Activated naive CD8-positive, alpha-beta T cell treated with anti-CD3 and anti-CD28 coated beads for 36 hours (primary cell): ENCODE measurements at regions not wholly inside any gene's neighbourhood (a gene's known extent, or its start where the extent isn't known, plus 50 kb on each side); places are given as distances from the start of the nearest gene placed in this dataset.
"Not testable (repeated sequence)": the region's sequence is repeated elsewhere in the genome, so short reads cannot be mapped to it uniquely, and the experiment has no call there.

Experiments
- DNase-seq: peaks from one replicate; pipeline ENCODE4 v3.0.0; 2021
- H3K27ac Mint-ChIP-seq: one replicate; pipeline ENCODE4 v1.8.0; 2022; ENCODE audit warnings: mild to moderate bottlenecking, moderate library complexity, mixed read lengths
- H3K27me3 Mint-ChIP-seq: one replicate; pipeline ENCODE4 v1.8.0; 2022; ENCODE audit warnings: mild to moderate bottlenecking, mixed read lengths
- H3K36me3 Mint-ChIP-seq: one replicate; pipeline ENCODE4 v1.8.0; 2021; ENCODE audit warnings: mild to moderate bottlenecking, mixed read lengths
- H3K4me1 Mint-ChIP-seq: one replicate; pipeline ENCODE4 v1.8.0; 2021; ENCODE audit warnings: mixed read lengths
- H3K4me3 Mint-ChIP-seq: one replicate; pipeline ENCODE4 v1.8.0; 2022; ENCODE audit warnings: mild to moderate bottlenecking, moderate library complexity, mixed read lengths
- H3K9me3 Mint-ChIP-seq: one replicate; pipeline ENCODE4 v1.8.0; 2022; ENCODE audit warnings: mixed read lengths

DNA sequence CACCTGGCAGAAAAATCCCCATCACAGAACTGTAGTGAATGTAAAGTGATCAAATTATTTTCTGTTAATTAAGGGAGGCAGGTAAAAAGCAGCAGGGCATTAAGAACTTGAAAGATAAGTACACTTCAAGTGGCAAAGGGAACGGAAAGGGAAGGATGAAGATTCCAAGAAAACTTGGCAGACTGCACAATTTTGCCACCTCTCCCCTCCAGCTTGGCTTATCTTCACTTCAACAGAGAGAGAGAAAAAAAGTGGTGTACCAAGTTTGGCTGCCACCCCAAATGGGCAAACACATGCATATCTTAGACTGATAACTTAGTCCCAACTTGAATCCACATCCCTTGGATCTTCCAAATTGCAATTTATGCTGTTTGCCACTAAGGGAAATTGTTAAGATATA is 598.1 kb upstream of the ACTRT1 start:
- Mint-ChIP-seq H3K4me3 (no peak overlapping the region), H3K27ac (no peak overlapping the region), H3K9me3 (no peaks in the 10 kb centered on the region), H3K27me3 (peaks cover 4% of the 10 kb centered on the region), H3K4me1 (no peaks in the 10 kb centered on the region), H3K36me3 (no peaks in the 10 kb centered on the region)
- no peak for DNase-seq

DNA sequence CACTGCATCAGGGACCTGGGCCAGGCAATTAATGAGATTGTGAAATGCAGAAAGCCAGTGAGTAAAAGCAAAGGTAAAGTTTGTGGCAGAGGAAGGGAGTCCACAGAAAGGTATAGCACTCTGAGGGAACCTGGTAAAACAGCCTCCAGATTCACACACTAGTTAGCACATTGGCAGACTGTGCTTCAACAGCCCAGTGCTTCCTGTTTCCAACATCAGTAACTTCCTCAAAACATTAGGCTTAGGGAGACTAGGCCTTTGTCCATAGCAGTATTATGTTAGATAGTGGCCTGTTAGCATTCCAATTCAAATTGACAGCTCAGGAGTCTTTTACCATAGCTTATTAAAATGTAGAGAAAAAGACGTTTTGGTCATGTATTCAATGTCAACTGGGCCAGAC is 582.6 kb upstream of the ACTRT1 start:
- Mint-ChIP-seq H3K4me1 (no peaks in the 10 kb centered on the region), H3K27me3 (no peaks in the 10 kb centered on the region), H3K4me3 (no peak overlapping the region), H3K36me3 (no peaks in the 10 kb centered on the region), H3K27ac (no peak overlapping the region), H3K9me3 (no peaks in the 10 kb centered on the region)
- DNase-seq: no peak

DNA sequence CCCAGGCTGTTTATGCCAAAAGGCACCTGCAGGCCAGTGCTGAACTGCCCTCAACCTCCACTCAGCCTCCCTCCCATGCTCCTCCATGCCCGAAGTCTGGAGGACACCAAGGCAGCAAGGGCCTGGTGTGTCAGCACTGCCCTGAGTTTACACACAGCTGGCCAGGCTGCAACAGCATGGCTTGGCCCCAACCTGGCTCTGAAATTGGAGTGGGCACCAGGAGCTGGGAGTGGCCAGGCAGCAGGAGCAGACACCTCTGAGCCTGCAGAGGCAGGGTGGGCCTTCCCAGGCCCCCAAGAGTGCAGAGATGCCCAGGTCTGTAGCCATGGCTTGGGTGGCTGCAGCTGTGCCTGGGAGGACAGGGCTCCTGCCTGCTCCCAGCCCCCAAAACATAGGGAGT is 571.2 kb upstream of the ACTRT1 start:
- Mint-ChIP-seq H3K4me1 (no peaks in the 10 kb centered on the region), H3K9me3 (no peaks in the 10 kb centered on the region), H3K36me3 (no peaks in the 10 kb centered on the region), H3K27ac (no peak overlapping the region), H3K4me3 (no peak overlapping the region), H3K27me3 (no peaks in the 10 kb centered on the region)
- no peak for DNase-seq

DNA sequence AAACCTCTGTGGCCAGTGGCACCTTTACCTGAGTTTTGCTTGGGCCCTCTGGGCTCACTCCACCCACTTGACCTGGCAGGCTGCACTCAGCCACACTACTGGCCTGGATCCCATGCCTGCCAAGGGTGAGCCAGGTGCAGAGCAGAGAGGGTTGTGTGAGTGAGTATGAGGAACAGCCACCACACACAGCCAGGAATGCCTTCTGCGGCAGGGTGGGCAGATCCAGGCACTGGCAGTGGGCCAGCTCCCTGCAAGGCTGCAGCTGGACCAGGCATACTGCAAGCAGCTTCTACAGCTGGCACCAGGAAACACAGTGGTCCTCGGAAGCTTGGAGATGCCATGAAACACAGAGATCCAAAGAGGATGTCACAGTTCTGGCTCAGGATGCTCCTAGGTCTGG is 570.1 kb upstream of the ACTRT1 start:
- Mint-ChIP-seq H3K27me3 (no peaks in the 10 kb centered on the region), H3K4me3 (no peak overlapping the region), H3K4me1 (no peaks in the 10 kb centered on the region), H3K9me3 (no peaks in the 10 kb centered on the region), H3K36me3 (no peaks in the 10 kb centered on the region), H3K27ac (no peak overlapping the region)
- no peak for DNase-seq

DNA sequence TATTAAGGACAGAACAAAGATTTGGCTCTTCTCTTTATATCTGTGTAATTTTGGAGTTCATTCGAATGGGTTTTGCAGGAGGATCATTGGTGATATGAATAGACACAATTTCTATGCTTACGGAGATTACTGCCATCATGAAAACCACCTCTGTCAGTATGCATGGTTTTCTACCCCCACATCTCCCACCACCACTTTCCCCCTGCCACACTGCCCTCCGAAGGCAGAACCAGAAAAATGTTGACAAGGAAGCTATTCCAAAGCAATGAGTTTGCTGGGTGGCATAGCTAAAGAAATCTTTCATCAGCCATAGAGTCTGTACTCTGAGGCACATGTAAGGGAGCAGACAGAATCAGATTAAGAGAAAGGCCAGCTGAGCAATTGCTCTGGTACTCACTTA is 567.3 kb upstream of the ACTRT1 start:
- Mint-ChIP-seq H3K36me3 (no peaks in the 10 kb centered on the region), H3K4me3 (no peak overlapping the region), H3K27me3 (no peaks in the 10 kb centered on the region), H3K4me1 (no peaks in the 10 kb centered on the region), H3K9me3 (no peaks in the 10 kb centered on the region), H3K27ac (no peak overlapping the region)
- no peak for DNase-seq

DNA sequence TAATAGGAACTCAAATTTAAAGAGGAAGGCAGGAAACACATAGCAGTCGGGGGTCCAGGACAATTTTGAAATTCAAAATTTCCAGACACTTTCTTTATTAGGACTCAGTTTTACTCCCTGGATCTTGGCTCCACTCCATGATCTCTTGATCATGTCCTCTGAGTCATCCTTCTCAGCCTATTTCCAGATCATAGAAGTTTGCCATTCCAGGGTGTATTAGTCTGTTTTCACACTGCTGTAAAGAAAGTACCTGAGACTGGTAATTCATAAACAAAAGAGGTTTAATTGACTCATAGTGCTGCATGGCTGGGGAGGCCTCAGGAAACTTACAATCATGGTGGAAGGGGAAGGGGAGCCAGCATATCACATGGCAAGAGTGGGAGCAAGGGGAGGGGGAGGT is 564.7 kb upstream of the ACTRT1 start:
- Mint-ChIP-seq H3K27me3 (no peaks in the 10 kb centered on the region), H3K4me1 (no peaks in the 10 kb centered on the region), H3K4me3 (no peak overlapping the region), H3K27ac (no peak overlapping the region), H3K9me3 (no peaks in the 10 kb centered on the region), H3K36me3 (no peaks in the 10 kb centered on the region)
- no peak for DNase-seq

DNA sequence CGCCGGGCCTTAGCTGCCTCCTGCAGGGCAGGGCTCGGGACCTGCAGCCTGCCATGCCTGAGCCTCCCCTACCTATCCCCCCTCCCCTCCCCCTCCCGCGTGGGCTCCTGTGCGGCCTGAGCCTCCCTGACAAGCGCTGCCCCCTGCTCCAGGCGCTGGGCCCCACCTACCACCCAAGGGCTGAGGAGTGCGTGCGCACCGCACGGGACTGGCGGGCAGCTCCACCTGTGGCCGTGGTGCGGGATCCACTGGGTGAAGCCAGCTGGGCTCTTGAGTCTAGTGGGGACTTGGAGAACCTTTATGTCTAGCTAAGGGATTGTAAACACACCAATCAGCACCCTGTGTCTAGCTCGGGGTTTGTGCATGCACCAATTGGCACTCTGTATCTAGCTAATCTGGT is 554.6 kb upstream of the ACTRT1 start:
- not testable (repeated sequence) for H3K27ac Mint-ChIP-seq, H3K36me3 Mint-ChIP-seq, DNase-seq, H3K27me3 Mint-ChIP-seq, H3K4me1 Mint-ChIP-seq, H3K4me3 Mint-ChIP-seq, H3K9me3 Mint-ChIP-seq

DNA sequence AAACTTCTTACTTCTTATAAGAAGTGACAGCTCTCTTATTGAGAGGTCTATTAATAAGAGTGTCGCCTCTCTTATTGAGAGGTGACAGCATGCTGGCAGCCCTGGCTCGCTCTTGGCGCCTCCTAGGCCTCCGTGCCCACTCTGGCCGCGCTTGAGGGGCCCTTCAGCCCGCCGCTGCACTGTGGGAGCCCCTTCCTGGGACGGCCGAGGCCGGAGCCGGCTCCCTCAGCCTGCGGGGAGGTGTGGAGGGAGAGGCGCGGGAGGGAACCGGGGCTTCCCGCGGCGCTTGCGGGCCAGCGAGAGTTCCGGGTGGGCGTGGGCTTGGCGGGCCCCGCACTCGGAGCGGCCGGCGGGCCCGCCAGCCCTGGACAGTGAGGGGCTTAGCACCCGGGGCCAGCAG is 554.2 kb upstream of the ACTRT1 start:
- H3K27ac Mint-ChIP-seq, H3K4me1 Mint-ChIP-seq, DNase-seq, H3K9me3 Mint-ChIP-seq, H3K4me3 Mint-ChIP-seq, H3K27me3 Mint-ChIP-seq, H3K36me3 Mint-ChIP-seq: not testable (repeated sequence)

DNA sequence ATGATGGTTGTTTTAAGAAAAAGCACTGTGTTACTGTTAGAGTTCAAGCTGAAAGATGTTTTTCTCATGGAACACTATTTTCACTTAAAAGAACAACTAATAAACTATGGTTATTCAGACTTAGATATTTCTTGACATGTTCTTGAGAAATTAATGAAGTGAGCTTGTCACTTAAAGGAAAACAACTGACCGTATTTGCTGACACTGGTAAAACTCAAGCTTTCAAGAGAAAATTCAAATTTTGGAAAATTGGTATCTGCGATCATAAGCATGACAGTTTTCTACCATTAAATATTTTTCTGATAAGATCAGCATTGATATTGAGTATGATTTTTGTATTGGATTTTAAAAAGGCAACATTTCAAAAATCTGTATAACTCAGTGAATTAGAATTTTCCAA is 549.5 kb upstream of the ACTRT1 start:
- Mint-ChIP-seq H3K27me3 (no peaks in the 10 kb centered on the region), H3K4me3 (no peak overlapping the region), H3K36me3 (no peaks in the 10 kb centered on the region), H3K27ac (no peak overlapping the region), H3K9me3 (no peaks in the 10 kb centered on the region), H3K4me1 (no peaks in the 10 kb centered on the region)
- DNase-seq: no peak

DNA sequence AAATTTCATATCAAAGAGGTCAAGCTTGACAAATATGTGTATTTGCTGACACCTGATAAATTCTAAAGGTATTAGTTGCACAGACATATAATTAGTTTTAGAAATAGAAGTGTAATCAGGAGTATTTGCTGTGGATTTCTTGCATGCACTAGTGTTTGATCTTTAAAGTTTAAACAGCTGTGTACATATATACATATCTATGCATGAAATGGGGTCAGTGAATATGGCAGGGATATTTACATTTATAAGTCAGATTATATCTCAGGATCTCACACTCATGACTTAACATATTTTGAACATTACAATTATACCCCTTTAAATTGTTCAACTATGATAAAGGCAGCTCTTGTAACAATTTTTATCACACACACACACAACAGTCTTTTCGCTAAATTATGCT is 547.4 kb upstream of the ACTRT1 start:
- Mint-ChIP-seq H3K36me3 (no peaks in the 10 kb centered on the region), H3K9me3 (peaks cover 4% of the 10 kb centered on the region), H3K27ac (no peak overlapping the region), H3K4me1 (no peaks in the 10 kb centered on the region), H3K4me3 (no peak overlapping the region), H3K27me3 (no peaks in the 10 kb centered on the region)
- DNase-seq: no peak

DNA sequence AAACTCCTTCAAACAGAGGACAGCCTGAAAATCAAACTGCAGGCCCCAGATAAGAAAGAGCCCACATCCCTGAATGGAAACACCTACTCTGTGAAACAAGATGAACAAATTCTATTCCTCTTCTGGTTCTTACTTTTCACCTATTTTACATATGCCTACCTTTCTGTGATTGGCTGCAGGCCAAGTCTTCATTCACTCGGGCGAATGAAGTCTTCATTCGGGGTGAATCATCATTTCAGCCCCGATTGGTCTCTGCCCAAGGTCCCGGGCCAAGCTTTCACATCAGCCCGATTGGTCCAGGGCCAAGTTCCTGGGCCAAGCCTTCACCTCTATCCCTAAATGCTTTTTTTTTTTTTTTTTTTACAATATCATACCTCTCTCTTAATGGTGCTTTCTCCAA is 529.8 kb upstream of the ACTRT1 start:
- DNase-seq: no peak
- H3K9me3 Mint-ChIP-seq: peaks cover 2% of the 10 kb centered on the region
- H3K27ac Mint-ChIP-seq: no peak overlapping the region
- no peaks in the 10 kb centered on the region for H3K27me3 Mint-ChIP-seq
- H3K4me3 Mint-ChIP-seq: no peak overlapping the region
- no peaks in the 10 kb centered on the region for H3K36me3 Mint-ChIP-seq
- no peaks in the 10 kb centered on the region for H3K4me1 Mint-ChIP-seq

DNA sequence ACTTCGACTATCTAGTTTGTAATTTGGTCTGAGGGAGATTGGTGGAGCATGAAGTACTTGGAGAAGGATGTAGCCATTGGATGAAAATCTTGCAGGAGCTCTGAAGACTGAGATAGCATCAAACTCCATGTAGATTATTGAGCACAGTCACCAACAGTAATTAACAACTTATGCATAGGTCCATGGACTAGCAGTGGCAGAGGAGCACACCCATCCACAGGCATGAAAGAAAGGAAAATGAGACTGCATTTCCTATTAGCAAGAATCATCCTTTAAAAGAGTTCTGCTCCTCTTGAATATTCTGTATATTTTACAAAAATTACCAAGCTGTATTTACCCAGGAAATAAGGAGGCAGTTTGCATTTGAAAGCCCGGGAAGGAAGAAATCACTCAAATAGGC is 529.4 kb upstream of the ACTRT1 start:
- Mint-ChIP-seq H3K27ac (no peak overlapping the region), H3K4me3 (no peak overlapping the region), H3K27me3 (no peaks in the 10 kb centered on the region), H3K4me1 (no peaks in the 10 kb centered on the region), H3K36me3 (no peaks in the 10 kb centered on the region), H3K9me3 (peaks cover 2% of the 10 kb centered on the region)
- DNase-seq: no peak

DNA sequence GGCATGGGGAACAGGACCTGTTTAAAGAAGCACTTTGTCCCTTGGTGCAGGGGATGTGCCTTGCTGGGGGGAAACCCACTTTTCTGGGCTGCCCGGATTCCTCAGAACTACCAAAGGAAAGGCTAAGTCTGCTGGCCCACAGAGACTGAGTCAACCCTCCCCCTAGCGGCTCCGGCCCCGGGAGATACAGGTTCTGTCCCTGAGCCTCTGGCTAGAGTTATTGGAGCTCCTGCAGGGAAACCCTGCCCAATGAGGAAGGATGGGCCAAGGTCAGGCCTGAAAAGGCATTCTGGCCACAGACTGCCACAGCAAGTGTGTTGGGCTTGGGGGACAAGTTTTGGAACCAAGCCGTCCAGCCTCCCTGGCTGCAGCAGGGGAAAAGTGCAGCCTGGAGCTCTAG is 490.9 kb upstream of the ACTRT1 start:
- Mint-ChIP-seq H3K36me3 (no peaks in the 10 kb centered on the region), H3K27ac (no peak overlapping the region)
- no peak for DNase-seq

DNA sequence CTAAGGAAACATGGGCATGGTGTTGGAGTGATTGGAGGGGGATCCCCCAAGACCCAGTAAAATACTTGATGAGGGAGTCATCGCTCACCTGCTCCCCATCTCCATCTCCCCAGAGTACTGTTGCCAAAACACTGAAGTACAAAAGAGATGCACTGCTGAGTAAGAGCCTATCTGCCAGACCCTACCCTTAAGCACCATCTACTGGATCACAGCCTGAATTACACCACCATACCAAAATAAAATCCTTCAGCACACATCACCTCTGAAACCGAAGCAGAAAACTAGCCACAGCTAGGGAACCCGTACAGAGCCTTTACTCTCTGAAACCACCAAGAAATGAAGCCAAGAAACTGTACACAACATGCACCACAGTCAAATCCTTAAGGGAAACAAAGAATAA is 466.3 kb upstream of the ACTRT1 start:
- no peak overlapping the region for H3K4me3 Mint-ChIP-seq
- DNase-seq: no peak
- no peaks in the 10 kb centered on the region for H3K27me3 Mint-ChIP-seq
- H3K27ac Mint-ChIP-seq: no peak overlapping the region
- no peaks in the 10 kb centered on the region for H3K36me3 Mint-ChIP-seq
- no peaks in the 10 kb centered on the region for H3K9me3 Mint-ChIP-seq
- no peaks in the 10 kb centered on the region for H3K4me1 Mint-ChIP-seq

More for the DNA sequence above, 490.9 kb upstream of the ACTRT1 start:
- Mint-ChIP-seq H3K9me3 (peaks cover 3% of the 10 kb centered on the region), H3K4me1 (no peaks in the 10 kb centered on the region), H3K27me3 (no peaks in the 10 kb centered on the region), H3K4me3 (no peak overlapping the region)

DNA sequence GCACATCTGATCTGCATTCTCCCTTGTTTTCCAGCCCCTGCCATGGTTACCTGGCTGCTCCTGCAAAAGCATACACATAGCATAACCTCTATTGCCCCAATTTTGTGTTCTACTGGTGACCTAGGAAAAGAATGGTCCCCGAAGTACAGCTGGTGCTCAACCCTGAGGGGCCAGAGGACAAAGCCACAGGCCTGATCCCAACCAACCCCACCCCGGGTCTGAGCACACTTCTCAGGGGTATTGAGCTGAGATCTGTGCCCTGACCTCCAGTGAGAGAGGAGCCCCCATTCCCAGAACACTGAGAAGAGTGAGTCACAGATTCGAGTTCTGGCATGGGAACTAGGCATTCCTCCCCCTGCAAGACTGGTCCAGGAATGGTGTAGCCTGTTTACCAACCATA is 465.5 kb upstream of the ACTRT1 start:
- H3K36me3 Mint-ChIP-seq: no peaks in the 10 kb centered on the region

DNA sequence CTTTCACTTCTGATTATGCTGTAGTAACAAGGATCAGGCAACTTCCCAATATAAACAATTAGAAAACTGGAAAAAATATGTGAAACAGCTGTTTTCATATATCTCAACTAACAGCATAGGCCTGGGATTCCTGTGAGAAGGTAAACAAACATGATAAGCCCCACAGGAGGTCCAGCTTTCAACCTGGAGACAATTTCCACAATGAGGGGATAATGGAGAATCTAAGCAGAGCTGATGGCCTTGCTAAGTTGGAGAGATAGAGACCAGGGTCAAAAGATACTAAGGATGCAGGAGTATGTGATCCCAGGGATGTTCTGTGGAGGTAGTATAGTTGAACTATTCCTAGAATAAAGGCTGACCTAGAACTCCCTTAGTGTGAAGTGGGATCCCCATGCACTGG is 452.3 kb upstream of the ACTRT1 start:
- no peak for DNase-seq
- H3K4me1 Mint-ChIP-seq: no peaks in the 10 kb centered on the region
- H3K36me3 Mint-ChIP-seq: no peaks in the 10 kb centered on the region
- no peaks in the 10 kb centered on the region for H3K9me3 Mint-ChIP-seq
- H3K4me3 Mint-ChIP-seq: no peak overlapping the region
- no peaks in the 10 kb centered on the region for H3K27me3 Mint-ChIP-seq
- H3K27ac Mint-ChIP-seq: no peak overlapping the region

More for the DNA sequence above, 465.5 kb upstream of the ACTRT1 start:
- Mint-ChIP-seq H3K27ac (no peak overlapping the region), H3K27me3 (no peaks in the 10 kb centered on the region), H3K4me1 (no peaks in the 10 kb centered on the region), H3K4me3 (no peak overlapping the region), H3K9me3 (no peaks in the 10 kb centered on the region)
- no peak for DNase-seq

DNA sequence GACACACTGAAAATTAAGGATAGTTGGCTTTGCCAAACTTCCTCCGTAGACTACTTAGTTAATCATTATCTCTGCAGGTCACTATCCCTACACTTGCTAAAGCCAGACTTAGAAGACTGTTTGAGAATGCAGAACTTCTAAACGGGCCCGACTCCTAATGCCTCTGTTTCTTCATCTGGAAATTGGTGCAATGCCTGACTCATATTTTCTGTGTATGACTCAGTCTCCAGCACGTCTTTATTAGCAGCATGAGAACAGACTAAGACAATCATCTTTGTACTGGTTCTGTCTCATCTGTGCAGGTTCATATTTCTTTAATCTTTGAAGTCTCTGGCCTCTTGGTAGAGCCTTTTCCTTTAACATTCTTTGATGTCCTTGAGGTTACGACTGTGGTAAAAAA is 411.9 kb upstream of the ACTRT1 start:
- Mint-ChIP-seq H3K4me1 (no peaks in the 10 kb centered on the region), H3K27me3 (no peaks in the 10 kb centered on the region), H3K9me3 (no peaks in the 10 kb centered on the region), H3K36me3 (no peaks in the 10 kb centered on the region), H3K27ac (no peak overlapping the region), H3K4me3 (no peak overlapping the region)
- DNase-seq: no peak
